Erythroblast (primary cell): ENCODE measurements at regions not wholly inside any gene's neighbourhood (a gene's known extent, or its start where the extent isn't known, plus 50 kb on each side); places are given as distances from the start of the nearest gene placed in this dataset.

Experiments used
- GATA1 ChIP-seq: IDR thresholded peaks from 2 replicates; pipeline ENCODE4 v1.6.1; 2011; ENCODE audit warnings: low read depth, mild to moderate bottlenecking, control low read depth, low read length, moderate library complexity
- POLR2A ChIP-seq: IDR thresholded peaks from 2 replicates; pipeline ENCODE4 v1.6.1; 2011; ENCODE audit warnings: mild to moderate bottlenecking, low read length

GRCh38 chr3:80445053-80445452 lies 677.3 kb upstream of the ROBO1 start:
- no peak for TF ChIP-seq POLR2A
- no peak for TF ChIP-seq GATA1
